Activated naive CD4-positive, alpha-beta T cell treated with anti-CD3 and anti-CD28 coated beads, Interleukin-2, amount 50 U/mL, for 72 hours (primary cell): ENCODE measurements at regions not wholly inside any gene's neighbourhood (a gene's known extent, or its start where the extent isn't known, plus 50 kb on each side); places are given as distances from the start of the nearest gene placed in this dataset.

ENCODE experiments used
- ATAC-seq, 2 donors: fragments of 150-1000 bp; cut with Tn5 transposase; 2 replicates each; pipeline ENCODE4 v1.10.0; 2021; ENCODE audit warnings: mild to moderate bottlenecking in 2 of 2, moderate library complexity in 2 of 2
- DNase-seq, 2 donors: peaks; one replicate each; pipeline ENCODE4 v3.0.0; 2021 to 2022; ENCODE audit warnings: low spot score in 2 of 2
- H3K27ac Mint-ChIP-seq, 2 donors: one replicate each; pipeline ENCODE4 v1.8.0; 2022; ENCODE audit warnings: mild to moderate bottlenecking in 2 of 2, mixed read lengths in 2 of 2
- H3K36me3 Mint-ChIP-seq, 2 donors: one replicate each; pipeline ENCODE4 v1.8.0; 2022; ENCODE audit warnings: mixed read lengths in 2 of 2
- H3K9me3 Mint-ChIP-seq, 2 donors: one replicate each; pipeline ENCODE4 v1.8.0; 2022; ENCODE audit warnings: mixed read lengths in 2 of 2

DNA sequence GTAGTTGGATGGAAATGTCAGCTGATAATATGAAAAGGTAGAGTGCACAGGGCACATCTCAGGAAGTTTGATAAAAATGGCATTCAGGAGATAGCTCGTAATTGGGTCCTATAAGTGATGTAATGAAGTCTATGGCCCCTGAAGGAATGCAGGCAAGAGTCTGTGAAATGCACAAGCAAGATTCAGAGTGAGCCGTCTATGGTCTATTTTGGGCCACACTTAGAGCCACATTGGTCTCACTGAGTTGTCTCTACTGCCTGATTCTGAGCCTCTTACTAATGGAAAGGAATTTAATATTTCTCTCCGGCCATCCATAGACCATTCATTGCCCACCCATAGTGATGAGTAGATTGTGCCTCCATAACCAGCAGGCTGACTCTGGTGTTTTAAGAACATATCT is 111.3 kb upstream of the KCNN2 start:
- peaks cover 0 to 8% of the 10 kb centered on the region in 2 donors for H3K9me3 Mint-ChIP-seq

DNA sequence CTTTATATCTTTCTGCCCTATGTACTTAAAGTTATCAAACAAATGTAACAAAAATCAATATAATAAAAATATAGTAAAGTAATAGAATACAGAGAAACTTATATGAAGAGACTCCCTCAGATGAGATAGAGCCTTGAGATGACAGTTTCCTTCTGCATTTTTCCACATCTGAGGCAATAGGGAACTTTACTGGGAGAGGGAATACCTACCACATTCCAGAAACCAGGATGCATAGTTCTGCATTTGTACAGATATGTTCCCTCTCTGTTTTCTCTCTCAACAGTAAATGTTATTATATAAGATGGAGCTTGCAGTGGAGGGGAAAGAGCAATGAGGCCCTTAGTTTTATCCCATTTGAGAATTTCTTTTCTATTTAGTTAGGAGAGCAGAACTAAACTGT is 109.6 kb upstream of the KCNN2 start:
- Mint-ChIP-seq H3K27ac (no peak overlapping the region), H3K9me3 (peaks cover 0 to 8% of the 10 kb centered on the region in 2 donors), H3K36me3 (no peaks in the 10 kb centered on the region)
- ATAC-seq (no peak), DNase-seq (no peak)

More for the DNA sequence above, 111.3 kb upstream of the KCNN2 start:
- DNase-seq, result no peak
- no peak for ATAC-seq
- Mint-ChIP-seq H3K27ac (no peak overlapping the region), H3K36me3 (no peaks in the 10 kb centered on the region)

- ATAC-seq (no peak), DNase-seq (no peak)
- H3K9me3 Mint-ChIP-seq, result peaks cover 7 to 9% of the 10 kb centered on the region in 2 donors
- H3K27ac Mint-ChIP-seq, result no peak overlapping the region
- H3K36me3 Mint-ChIP-seq, result peaks cover 0 to 5% of the 10 kb centered on the region in 2 donors
Measured at GRCh38 chr5:114255260-114255659, 106.6 kb upstream of the KCNN2 start.

GRCh38 chr5:114261989-114262388 is 99.9 kb upstream of the KCNN2 start:
- H3K9me3 Mint-ChIP-seq, result peaks cover 7 to 8% of the 10 kb centered on the region in 2 donors
- DNase-seq (no peak), ATAC-seq (no peak)
- H3K36me3 Mint-ChIP-seq, result peaks cover 0 to 5% of the 10 kb centered on the region in 2 donors
- H3K27ac Mint-ChIP-seq, result no peak overlapping the region

DNA sequence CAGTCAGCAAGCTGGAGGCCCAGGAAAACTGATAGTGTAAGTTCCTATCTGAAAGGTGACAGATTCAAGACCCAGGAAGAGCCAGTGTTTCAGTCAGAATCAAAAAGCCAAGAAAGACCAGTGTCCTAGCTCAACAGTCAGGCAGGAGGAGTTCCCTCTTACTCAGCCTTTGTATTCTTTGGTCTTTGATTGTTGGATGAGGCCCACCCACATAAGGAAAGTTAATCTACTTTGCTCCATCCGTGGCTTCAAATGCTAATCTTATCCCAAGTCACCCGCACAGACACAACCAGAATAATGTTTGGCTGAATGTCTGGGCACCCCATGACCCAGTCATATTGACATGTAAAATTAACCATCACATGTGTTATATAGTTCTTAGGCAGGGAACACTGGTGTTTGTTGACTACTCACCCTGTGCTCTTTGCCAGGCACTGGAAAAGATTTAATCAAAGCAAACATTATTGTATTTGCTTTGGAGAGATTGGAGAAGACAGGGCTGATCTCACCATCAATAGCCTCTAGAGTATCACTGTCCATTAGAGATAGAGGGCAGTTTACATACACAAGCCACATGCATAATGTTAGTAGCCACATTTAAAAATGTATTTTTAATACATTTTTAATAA is 96.3 kb upstream of the KCNN2 start:
- no peak for ATAC-seq
- peaks cover 0 to 4% of the 10 kb centered on the region in 2 donors for H3K9me3 Mint-ChIP-seq
- H3K27ac Mint-ChIP-seq, result no peak overlapping the region
- H3K36me3 Mint-ChIP-seq, result no peaks in the 10 kb centered on the region
- no peak for DNase-seq

DNA sequence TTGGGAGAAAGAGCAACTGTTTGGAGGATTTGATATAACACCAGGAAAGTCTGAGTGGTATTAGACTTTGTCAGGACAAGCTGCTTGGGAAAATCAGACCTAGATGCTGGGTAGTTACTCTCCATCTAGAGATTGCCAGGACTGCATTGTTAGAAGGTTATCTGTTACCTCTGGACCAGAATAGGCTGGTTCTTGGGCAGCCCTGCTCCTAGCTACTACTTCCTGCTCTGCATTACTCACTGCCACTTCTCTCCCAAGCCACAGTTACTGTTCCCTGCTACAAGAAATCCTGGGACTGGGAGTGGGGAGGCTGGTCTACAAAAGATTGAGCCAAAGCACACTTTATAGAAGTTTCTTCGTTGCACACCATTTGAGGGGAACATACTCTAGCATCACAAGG is 95.5 kb upstream of the KCNN2 start:
- no peak for DNase-seq
- Mint-ChIP-seq H3K36me3 (no peaks in the 10 kb centered on the region), H3K27ac (no peak overlapping the region), H3K9me3 (peaks cover 0 to 4% of the 10 kb centered on the region in 2 donors)
- no peak for ATAC-seq

DNA sequence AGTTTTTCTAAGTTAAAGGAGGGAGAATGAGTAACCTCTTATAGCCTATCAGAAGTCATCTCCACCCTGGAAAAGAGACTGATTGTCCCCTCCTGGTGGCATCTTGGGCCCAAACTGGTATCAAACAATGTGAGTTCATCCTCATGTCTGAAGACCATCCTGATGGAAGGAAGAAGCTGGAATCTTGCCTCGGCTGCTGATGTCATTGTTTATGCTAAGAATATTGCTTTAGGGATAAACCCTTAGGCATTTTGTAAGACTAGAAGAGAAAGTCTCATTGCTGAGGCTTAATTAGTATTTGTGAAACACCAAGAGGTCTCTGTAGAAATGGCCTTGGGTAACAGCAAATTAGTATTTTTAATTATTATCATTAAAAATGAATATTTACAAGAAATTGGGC is 65.7 kb upstream of the KCNN2 start:
- Mint-ChIP-seq H3K36me3 (peaks cover 0 to 4% of the 10 kb centered on the region in 2 donors), H3K9me3 (peaks cover 0 to 2% of the 10 kb centered on the region in 2 donors), H3K27ac (no peak overlapping the region)
- DNase-seq (no peak), ATAC-seq (no peak)

GRCh38 chr5:114297915-114298314 is 64.0 kb upstream of the KCNN2 start:
- no peaks in the 10 kb centered on the region for H3K9me3 Mint-ChIP-seq
- no peak overlapping the region for H3K27ac Mint-ChIP-seq
- ATAC-seq (no peak), DNase-seq (no peak)
- H3K36me3 Mint-ChIP-seq, result peaks cover 0 to 4% of the 10 kb centered on the region in 2 donors

- ATAC-seq (no peak), DNase-seq (no peak)
- H3K27ac Mint-ChIP-seq, result no peak overlapping the region
Measured at GRCh38 chr5:114305402-114306207, 56.3 kb upstream of the KCNN2 start.

GRCh38 chr5:114308017-114308416 is 53.9 kb upstream of the KCNN2 start:
- ATAC-seq (no peak), DNase-seq (no peak)
- H3K27ac Mint-ChIP-seq, result no peak overlapping the region
- no peaks in the 10 kb centered on the region for H3K9me3 Mint-ChIP-seq
- H3K36me3 Mint-ChIP-seq, result no peaks in the 10 kb centered on the region

More at GRCh38 chr5:114305402-114306207, 56.3 kb upstream of the KCNN2 start:
- Mint-ChIP-seq H3K9me3 (no peaks in the 10 kb centered on the region), H3K36me3 (no peaks in the 10 kb centered on the region)

DNA sequence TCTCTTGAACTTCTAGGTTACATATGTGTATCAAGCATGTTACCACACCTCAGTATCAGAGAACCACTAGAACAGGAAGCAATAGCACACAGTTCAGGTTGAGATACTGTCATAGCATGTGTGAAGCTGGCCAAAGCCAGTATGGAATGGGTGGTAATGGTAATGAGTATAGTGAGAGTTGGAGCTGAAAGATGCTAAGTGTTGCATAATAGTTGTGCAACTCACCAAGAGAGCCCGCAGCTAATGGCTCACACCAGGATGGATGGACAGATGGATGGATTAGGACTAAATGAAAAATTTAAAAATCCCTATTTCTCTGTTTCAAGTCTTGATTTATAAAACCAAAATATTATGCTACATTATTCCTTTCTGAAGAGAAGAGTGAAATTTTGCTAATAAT is 53.4 kb upstream of the KCNN2 start:
- Mint-ChIP-seq H3K36me3 (no peaks in the 10 kb centered on the region), H3K27ac (no peak overlapping the region), H3K9me3 (no peaks in the 10 kb centered on the region)
- DNase-seq, result no peak
- no peak for ATAC-seq

- Mint-ChIP-seq H3K27ac (no peak overlapping the region), H3K9me3 (no peaks in the 10 kb centered on the region), H3K36me3 (no peaks in the 10 kb centered on the region)
- no peak for ATAC-seq
- no peak for DNase-seq
Measured at GRCh38 chr5:114310666-114311065, 51.2 kb upstream of the KCNN2 start.

GRCh38 chr5:114311281-114311680 is 50.6 kb upstream of the KCNN2 start:
- Mint-ChIP-seq H3K27ac (no peak overlapping the region), H3K9me3 (no peaks in the 10 kb centered on the region), H3K36me3 (no peaks in the 10 kb centered on the region)
- no peak for ATAC-seq
- DNase-seq, result no peak

- H3K27ac Mint-ChIP-seq, result no peak overlapping the region
- H3K9me3 Mint-ChIP-seq, result no peaks in the 10 kb centered on the region
- no peak for DNase-seq
- no peaks in the 10 kb centered on the region for H3K36me3 Mint-ChIP-seq
- ATAC-seq, result no peak
Measured at GRCh38 chr5:114311968-114312367, 49.9 kb upstream of the KCNN2 start.
